ENCODE measurements at regions not wholly inside any gene's neighbourhood (a gene's known extent, or its start where the extent isn't known, plus 50 kb on each side); places are given as distances from the start of the nearest gene placed in this dataset.
"Not testable (repeated sequence)": the region's sequence is repeated elsewhere in the genome, so short reads cannot be mapped to it uniquely, and the experiment has no call there.

DNA sequence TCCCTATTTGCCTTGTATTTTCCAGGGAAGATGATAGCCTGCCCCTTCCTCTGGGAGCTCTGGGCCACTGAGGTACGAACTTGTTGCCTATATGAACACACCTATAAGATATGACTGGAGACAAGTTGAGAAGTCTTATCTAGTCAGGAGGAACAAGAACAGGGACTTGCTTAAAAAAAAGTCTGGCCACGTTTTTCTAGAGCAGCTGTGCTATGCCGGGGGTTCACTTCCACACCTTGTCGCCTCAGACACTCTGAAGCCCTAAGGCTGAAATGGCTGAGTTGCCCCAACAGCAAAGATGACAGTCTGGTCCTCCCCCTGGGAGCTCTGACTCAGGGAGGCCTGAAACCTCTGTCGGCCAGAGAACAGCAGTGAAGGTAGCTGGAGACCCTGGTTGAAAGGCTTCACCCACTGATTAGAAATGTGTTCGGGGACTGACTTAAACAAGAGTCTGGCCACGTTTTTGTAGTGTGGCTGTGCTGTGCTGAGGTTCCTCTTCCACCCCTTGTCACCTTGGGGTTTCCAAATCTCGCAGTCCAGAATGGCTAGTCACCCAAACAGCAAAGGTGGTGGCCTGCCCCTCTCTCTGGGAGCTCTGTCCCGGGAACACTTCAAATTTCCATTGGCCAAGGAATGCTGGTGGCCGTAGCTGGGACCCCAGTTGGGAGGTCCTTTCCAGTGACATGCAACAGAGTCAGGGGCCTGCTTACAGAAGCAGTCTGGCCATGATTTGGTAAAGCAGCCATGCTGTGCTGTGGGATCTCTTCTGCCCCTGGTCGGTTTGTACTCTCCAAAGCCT, 225.5 kb downstream of the CWH43 start:
- TF ChIP-seq TEAD4 (CRISPR knock-in tag; IDR thresholded peaks at IDR 0.05); ELF4 (CRISPR knock-in tag; IDR thresholded peaks at IDR 0.05; ENCODE audit: low read depth); IRF2 (CRISPR knock-in tag; IDR thresholded peaks at IDR 0.05; ENCODE audit: borderline replicate concordance, low read depth): not testable (repeated sequence)
- TF ChIP-seq, protein P1, sequence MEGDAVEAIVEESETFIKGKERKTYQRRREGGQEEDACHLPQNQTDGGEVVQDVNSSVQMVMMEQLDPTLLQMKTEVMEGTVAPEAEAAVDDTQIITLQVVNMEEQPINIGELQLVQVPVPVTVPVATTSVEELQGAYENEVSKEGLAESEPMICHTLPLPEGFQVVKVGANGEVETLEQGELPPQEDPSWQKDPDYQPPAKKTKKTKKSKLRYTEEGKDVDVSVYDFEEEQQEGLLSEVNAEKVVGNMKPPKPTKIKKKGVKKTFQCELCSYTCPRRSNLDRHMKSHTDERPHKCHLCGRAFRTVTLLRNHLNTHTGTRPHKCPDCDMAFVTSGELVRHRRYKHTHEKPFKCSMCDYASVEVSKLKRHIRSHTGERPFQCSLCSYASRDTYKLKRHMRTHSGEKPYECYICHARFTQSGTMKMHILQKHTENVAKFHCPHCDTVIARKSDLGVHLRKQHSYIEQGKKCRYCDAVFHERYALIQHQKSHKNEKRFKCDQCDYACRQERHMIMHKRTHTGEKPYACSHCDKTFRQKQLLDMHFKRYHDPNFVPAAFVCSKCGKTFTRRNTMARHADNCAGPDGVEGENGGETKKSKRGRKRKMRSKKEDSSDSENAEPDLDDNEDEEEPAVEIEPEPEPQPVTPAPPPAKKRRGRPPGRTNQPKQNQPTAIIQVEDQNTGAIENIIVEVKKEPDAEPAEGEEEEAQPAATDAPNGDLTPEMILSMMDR (IDR thresholded peaks at IDR 0.05) = not testable (repeated sequence)
- TF ChIP-seq, protein P2, sequence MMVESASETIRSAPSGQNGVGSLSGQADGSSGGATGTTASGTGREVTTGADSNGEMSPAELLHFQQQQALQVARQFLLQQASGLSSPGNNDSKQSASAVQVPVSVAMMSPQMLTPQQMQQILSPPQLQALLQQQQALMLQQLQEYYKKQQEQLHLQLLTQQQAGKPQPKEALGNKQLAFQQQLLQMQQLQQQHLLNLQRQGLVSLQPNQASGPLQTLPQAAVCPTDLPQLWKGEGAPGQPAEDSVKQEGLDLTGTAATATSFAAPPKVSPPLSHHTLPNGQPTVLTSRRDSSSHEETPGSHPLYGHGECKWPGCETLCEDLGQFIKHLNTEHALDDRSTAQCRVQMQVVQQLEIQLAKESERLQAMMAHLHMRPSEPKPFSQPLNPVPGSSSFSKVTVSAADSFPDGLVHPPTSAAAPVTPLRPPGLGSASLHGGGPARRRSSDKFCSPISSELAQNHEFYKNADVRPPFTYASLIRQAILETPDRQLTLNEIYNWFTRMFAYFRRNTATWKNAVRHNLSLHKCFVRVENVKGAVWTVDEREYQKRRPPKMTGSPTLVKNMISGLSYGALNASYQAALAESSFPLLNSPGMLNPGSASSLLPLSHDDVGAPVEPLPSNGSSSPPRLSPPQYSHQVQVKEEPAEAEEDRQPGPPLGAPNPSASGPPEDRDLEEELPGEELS (CRISPR knock-in tag; IDR thresholded peaks at IDR 0.05) = not testable (repeated sequence)
- TF ChIP-seq, protein P3, sequence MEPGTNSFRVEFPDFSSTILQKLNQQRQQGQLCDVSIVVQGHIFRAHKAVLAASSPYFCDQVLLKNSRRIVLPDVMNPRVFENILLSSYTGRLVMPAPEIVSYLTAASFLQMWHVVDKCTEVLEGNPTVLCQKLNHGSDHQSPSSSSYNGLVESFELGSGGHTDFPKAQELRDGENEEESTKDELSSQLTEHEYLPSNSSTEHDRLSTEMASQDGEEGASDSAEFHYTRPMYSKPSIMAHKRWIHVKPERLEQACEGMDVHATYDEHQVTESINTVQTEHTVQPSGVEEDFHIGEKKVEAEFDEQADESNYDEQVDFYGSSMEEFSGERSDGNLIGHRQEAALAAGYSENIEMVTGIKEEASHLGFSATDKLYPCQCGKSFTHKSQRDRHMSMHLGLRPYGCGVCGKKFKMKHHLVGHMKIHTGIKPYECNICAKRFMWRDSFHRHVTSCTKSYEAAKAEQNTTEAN (CRISPR knock-in tag; IDR thresholded peaks at IDR 0.05) = not testable (repeated sequence)

Measured in WTC11 (cell line).